NB4 (cell line): ENCODE measurements at regions not wholly inside any gene's neighbourhood (a gene's known extent, or its start where the extent isn't known, plus 50 kb on each side); places are given as distances from the start of the nearest gene placed in this dataset.

Experiments
- DNase-seq: peaks from one replicate; pipeline ENCODE4 v3.0.0; 2010; ENCODE audit warnings: low read depth
- H3K4me3 ChIP-seq: one replicate; pipeline ENCODE4 v1.5.1; 2011; ENCODE audit warnings: mild to moderate bottlenecking, low read depth, low read length, moderate library complexity
- CTCF ChIP-seq: IDR thresholded peaks from one replicate; pipeline ENCODE4 v1.5.1; 2012; ENCODE audit warnings: low read depth, low read length
- MAX ChIP-seq: IDR thresholded peaks from 2 replicates; pipeline ENCODE4 v1.6.1; 2011; ENCODE audit warnings: low read depth, low read length
- MYC ChIP-seq: IDR thresholded peaks from 2 replicates; pipeline ENCODE4 v1.6.1; 2011; ENCODE audit warnings: low read depth, low read length
- POLR2A ChIP-seq: IDR thresholded peaks from 2 replicates; pipeline ENCODE4 v1.6.1; 2011; ENCODE audit warnings: mild to moderate bottlenecking; ENCODE audit not compliant: insufficient read length; ENCODE audit errors: extremely low read depth

DNA sequence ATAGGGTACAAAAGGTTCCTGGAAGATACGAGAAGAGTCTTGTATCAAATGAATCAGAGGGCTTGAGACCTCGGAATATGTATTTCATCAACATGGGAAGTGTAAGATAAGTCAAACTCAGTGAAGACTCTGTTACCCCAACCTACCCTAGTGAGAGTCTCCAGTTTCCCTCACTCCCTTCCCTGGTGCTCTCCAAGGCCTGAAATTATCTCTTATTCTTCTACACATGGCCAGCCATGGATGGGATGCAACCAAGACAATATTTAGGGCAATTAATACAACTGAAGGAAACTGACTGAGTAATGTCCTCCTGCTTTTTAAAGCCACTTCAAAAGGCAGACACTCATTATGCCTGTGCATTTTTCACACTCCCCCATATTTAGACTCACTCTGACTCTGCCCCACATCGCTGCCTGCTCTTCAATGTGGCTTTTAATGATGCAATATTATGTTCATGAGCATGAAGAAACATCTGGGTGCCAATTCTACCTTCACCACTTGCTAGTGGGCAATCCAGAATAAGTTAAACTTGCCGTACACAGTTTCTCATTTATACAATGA is 137.1 kb upstream of the THBS1 start:
- peak; percentile 42 for DNase-seq
- no peak overlapping the region for H3K4me3 ChIP-seq
- TF ChIP-seq CTCF (no peak), POLR2A (no peak), MAX (no peak), MYC (no peak)

GRCh38 chr15:39444735-39445470 is 136.0 kb upstream of the THBS1 start:
- DNase-seq = no peak
- no peak overlapping the region for H3K4me3 ChIP-seq
- no peak for TF ChIP-seq POLR2A
- TF ChIP-seq MYC = no peak

DNA sequence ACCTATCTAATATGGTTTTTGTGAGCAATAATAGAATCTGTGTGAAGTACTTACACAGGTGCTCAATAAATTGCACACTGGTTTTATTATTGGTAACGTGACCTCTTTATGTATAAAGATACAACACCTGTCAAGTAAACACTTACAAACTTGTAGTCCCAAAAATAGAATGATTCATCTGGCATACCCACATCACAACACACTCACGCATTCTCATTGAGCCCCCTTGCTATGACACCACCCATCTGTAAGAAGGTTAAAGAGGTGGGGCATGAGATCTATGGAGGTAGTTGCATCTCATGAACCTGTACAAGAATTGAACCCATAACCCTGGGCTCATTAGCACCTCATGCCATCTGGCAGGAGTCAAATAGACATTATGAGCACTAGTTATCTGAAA is 134.9 kb upstream of the THBS1 start:
- TF ChIP-seq POLR2A (no peak), CTCF (no peak), MAX (no peak), MYC (no peak)
- H3K4me3 ChIP-seq = no peak overlapping the region
- DNase-seq = no peak

- TF ChIP-seq MAX (no peak), MYC (no peak), CTCF (no peak), POLR2A (no peak)
- DNase-seq = no peak
- no peak overlapping the region for H3K4me3 ChIP-seq
These were observed 133.5 kb upstream of the THBS1 start for GRCh38 chr15:39447346-39447745.

DNA sequence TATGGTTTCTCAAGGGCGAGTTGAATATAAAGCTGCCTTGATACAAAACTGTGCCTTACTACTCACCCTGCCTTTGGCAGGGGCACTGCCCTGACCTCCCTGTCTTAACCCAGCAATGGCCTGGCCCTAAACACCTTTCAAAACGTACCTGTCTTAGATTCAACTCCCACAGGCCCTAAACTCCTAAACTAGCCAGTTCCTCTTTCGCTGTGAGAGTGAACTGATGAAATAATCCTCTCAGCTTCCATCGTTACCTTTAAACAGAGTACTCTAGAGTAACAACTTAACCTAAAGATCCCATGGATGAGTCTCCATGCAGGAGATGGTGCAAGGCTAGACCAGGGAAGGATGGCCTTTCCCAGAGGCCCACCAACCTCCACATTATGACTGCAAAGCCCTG is 133.0 kb upstream of the THBS1 start:
- TF ChIP-seq MYC (no peak), POLR2A (no peak), CTCF (no peak), MAX (no peak)
- no peak overlapping the region for H3K4me3 ChIP-seq
- DNase-seq = no peak

DNA sequence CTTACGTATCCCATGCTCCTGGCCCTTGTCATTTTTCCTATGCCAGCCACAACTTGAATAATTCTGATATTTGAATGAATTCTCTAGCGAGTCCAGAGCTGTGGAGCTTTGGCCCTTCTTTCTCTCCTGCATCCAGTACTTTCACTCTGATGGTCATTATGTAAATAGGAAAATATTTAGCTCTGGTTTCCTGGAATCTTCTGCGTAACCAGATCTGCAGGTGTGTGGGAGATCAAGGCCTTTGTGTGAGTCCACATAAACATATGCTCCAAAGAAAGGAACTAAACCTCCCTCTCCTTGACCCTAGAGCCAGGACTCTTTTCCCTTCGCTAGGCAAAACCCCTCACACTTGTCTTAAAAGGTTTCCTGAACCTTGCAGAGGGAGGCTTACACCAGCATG is 132.5 kb upstream of the THBS1 start:
- no peak for DNase-seq
- H3K4me3 ChIP-seq = no peak overlapping the region
- TF ChIP-seq CTCF (no peak), MAX (no peak), POLR2A (no peak), MYC (no peak)
